GM18502 (cell line): ENCODE measurements at regions not wholly inside any gene's neighbourhood (a gene's known extent, or its start where the extent isn't known, plus 50 kb on each side); places are given as distances from the start of the nearest gene placed in this dataset.

Experiments used
- ATAC-seq: cut with Tn5 transposase; IDR thresholded peaks from one replicate; pipeline ENCODE4 v1.9.1; 2021; ENCODE audit warnings: mild to moderate bottlenecking; ENCODE audit not compliant: unreplicated experiment, poor library complexity

GRCh38 chr18:55651236-55651635 is 63.2 kb upstream of the TCF4 start:
- ATAC-seq = no peak

DNA sequence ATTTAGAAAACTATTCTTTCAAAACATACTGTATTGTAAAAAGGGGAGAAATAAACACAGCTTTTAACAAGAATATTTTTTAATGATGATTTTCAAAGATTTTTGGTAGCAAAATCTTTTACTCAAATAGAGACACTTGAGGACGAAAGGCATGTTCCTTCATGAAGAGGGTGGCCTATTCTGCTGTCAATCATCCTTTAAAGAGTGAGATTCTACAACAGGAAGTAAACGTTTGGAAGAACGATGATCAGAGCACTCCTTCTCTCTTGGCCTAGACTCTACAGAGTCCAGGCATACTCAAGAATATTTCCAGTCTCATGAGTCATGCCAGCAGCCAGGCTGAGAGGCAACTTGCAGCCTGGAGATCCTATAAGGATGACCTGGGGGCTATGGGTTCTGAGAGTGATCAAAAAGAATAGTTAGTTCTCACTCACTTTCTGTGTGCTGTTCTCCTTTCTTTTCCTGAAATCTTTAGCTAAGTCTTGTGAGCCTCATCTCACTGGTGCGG is 62.4 kb upstream of the TCF4 start:
- no peak for ATAC-seq

GRCh38 chr18:55647331-55647730 is 59.3 kb upstream of the TCF4 start:
- ATAC-seq = no peak

DNA sequence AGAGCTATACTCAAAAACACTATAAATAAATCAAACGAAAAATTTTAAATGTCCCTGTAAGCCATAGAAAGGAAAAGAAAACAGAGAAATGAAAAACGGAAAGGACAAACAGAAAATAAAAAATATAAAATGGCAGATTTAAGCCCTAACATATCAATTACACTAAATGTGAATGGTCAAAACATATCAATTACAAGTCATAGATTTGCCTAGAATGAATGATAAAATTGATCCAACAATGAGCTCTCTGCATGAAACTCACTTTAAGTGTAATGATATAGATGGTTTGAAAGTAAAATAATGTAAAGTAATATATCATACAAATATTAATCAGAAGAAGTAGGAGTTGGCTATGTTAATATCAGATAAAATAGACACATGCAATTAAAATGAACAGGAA is 54.2 kb upstream of the TCF4 start:
- no peak for ATAC-seq

DNA sequence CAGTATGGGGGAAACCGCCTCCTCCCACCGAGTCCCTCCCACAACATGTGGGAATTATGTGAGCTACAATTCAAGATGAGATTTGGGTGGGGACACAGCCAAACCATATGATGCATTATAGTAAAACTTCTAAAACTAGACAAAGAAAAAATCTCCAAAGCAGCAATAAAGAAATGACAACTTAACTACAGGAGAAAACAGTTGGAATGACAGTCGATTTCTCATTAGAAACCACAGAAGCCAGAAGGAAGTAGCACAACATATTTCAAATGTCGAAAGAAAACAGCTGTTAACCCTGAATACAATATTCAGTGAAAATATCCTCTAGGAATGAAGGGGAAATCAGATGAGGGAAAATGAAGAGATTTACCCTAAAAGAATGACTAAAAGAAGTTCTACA is 53.5 kb upstream of the TCF4 start:
- ATAC-seq = no peak
